SU-DHL-6 (cell line): ENCODE measurements at regions not wholly inside any gene's neighbourhood (a gene's known extent, or its start where the extent isn't known, plus 50 kb on each side); places are given as distances from the start of the nearest gene placed in this dataset.

ENCODE experiments used
- EZH2phosphoT487 ChIP-seq: fragments of 200-600 bp; sonication (generic), shearing (Covaris generic); conservative IDR thresholded peaks from 2 replicates; pipeline ENCODE4 v1.6.1; 2018; ENCODE audit warnings: mild to moderate bottlenecking, antibody characterized with exemption, low read length, moderate library complexity, mixed read lengths
- TF ChIP-seq, protein P1 (sequence below): fragments of 200-600 bp; sonication (generic); IDR thresholded peaks from one replicate; pipeline ENCODE4 v1.5.1; 2017; ENCODE audit warnings: antibody characterized with exemption, mild to moderate bottlenecking, low read length, moderate library complexity; ENCODE audit not compliant: insufficient read depth, poor library complexity, severe bottlenecking

DNA sequence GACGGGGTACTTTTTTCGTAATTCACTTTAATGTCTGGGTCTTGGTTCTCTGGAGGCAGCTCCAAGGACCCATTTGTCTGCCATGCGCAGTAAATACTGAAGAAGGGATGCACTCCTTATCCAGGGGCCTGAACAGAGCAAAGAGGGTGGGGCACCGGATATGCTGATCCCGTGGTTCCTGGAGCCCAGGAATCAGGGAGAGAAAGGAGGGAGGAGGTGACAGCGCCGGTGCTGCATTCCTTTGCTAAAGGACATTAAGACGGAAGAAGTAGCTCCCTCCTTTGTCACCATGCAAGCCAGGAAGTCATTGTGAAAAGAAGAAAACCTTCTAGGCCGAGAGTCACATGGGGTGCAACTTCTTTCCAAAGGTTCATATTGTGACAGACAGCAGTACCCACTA lies 1057.7 kb downstream of the VRK1 start:
- TF ChIP-seq, protein P1, sequence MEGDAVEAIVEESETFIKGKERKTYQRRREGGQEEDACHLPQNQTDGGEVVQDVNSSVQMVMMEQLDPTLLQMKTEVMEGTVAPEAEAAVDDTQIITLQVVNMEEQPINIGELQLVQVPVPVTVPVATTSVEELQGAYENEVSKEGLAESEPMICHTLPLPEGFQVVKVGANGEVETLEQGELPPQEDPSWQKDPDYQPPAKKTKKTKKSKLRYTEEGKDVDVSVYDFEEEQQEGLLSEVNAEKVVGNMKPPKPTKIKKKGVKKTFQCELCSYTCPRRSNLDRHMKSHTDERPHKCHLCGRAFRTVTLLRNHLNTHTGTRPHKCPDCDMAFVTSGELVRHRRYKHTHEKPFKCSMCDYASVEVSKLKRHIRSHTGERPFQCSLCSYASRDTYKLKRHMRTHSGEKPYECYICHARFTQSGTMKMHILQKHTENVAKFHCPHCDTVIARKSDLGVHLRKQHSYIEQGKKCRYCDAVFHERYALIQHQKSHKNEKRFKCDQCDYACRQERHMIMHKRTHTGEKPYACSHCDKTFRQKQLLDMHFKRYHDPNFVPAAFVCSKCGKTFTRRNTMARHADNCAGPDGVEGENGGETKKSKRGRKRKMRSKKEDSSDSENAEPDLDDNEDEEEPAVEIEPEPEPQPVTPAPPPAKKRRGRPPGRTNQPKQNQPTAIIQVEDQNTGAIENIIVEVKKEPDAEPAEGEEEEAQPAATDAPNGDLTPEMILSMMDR, result no peak
- TF ChIP-seq EZH2phosphoT487, result no peak
